ENCODE measurements at regions not wholly inside any gene's neighbourhood (a gene's known extent, or its start where the extent isn't known, plus 50 kb on each side); places are given as distances from the start of the nearest gene placed in this dataset.

DNA sequence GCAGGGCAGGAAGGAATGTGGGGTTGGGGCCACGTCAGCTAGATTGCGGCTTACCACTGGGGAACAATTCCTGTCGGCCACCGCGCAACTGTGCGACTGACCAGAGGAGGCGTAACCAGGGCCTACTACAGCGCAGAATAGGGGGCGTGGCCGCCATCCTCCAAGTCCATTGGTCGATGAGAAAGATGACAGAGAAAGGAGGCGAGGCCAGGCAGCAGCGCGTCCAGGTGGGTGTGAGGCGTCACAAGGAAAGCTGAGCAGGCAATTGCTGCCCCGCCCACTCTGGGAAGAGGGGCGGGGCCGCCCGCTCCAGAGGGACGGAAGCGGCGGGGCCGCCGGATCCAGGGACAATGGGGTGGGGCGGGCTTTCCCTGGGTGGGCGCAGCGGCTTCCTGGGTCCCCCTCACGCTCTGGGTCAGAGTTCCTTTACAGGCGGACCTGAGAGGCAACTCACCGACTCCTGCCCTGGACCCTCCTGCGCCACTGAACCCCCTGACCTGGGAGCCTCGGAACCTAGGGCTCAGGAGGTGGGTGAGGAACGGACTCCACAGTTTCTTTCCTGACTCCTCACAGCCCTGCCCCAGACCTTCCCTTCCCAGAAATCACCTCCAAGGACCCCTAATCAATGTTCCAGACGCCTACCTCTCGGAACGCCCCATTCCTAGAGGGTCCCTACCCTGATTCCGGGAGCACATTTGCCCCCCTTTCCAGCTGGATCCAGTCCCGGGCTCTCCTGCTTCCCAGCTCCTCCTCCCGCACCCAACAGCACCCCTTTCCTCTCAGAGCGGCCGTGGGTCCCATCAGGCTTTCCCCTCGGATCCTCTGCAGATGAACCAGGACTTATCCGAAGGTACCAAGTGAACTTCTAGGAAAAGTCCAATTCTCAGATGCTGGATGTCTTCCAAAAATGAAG lies 101.5 kb upstream of the ZNF492 start:
- SMC1A ChIA-PET (ENCODE audit: uncharacterized antibody, unreplicated experiment), result no interaction called here
- no peak for FAIRE-seq
- POLR2A ChIA-PET, result no interaction called here
- no peaks in the 10 kb centered on the region for H3K4me1 ChIP-seq (ENCODE audit: control insufficient read depth, insufficient read depth, low read length)
- H3K79me2 ChIP-seq (ENCODE audit: control insufficient read depth, insufficient read depth, low read length), result no peaks in the 10 kb centered on the region
- no peak overlapping the region for H3K4me3 ChIP-seq
- no peak for ATAC-seq
- RAD21 ChIA-PET (ENCODE audit: unreplicated experiment), result no interaction called here
- H2AFZ ChIP-seq (ENCODE audit: control insufficient read depth, low read depth, low read length), result no peak overlapping the region
- in situ Hi-C loops (cut with MboI) (no loop called here), intact Hi-C loops (cut with micrococcal nuclease; ENCODE audit: unreplicated experiment) (no loop called here)
- no peak for DNase-seq (ENCODE audit: low read depth, low spot score)
- no peaks in the 10 kb centered on the region; the same call in 2 of the 3 replicates for H3K9me3 ChIP-seq (replicated peaks; ENCODE audit: control insufficient read depth, insufficient read depth, low read length)
- no peak overlapping the region for H3K4me2 ChIP-seq (ENCODE audit: control insufficient read depth, insufficient read depth)
- H3K9ac ChIP-seq (ENCODE audit: control insufficient read depth, insufficient read depth, low read length), result no peak overlapping the region
- no peaks in the 10 kb centered on the region for H4K20me1 ChIP-seq (ENCODE audit: control insufficient read depth, insufficient read depth)
- no peaks in the 10 kb centered on the region for H3K36me3 ChIP-seq (ENCODE audit: control insufficient read depth in 2 of 2, insufficient read depth in 2 of 2, low read length in 1 of 2)
- H3K27me3 ChIP-seq (replicated peaks in 1 of 2; ENCODE audit: control insufficient read depth in 2 of 2, insufficient read depth in 2 of 2, low read length in 1 of 2), result no peaks in the 10 kb centered on the region
- TF ChIP-seq RBBP5 (conservative IDR thresholded peaks at IDR 0.05) (no peak), BMI1 (IDR thresholded peaks at IDR 0.05; ENCODE audit: borderline replicate concordance) (no peak), NFYA (IDR thresholded peaks at IDR 0.05; ENCODE audit: borderline replicate concordance, low read depth, low read length) (no peak)
- TF ChIP-seq, protein P1, sequence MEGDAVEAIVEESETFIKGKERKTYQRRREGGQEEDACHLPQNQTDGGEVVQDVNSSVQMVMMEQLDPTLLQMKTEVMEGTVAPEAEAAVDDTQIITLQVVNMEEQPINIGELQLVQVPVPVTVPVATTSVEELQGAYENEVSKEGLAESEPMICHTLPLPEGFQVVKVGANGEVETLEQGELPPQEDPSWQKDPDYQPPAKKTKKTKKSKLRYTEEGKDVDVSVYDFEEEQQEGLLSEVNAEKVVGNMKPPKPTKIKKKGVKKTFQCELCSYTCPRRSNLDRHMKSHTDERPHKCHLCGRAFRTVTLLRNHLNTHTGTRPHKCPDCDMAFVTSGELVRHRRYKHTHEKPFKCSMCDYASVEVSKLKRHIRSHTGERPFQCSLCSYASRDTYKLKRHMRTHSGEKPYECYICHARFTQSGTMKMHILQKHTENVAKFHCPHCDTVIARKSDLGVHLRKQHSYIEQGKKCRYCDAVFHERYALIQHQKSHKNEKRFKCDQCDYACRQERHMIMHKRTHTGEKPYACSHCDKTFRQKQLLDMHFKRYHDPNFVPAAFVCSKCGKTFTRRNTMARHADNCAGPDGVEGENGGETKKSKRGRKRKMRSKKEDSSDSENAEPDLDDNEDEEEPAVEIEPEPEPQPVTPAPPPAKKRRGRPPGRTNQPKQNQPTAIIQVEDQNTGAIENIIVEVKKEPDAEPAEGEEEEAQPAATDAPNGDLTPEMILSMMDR (IDR thresholded peaks at IDR 0.05 in 2 of 3, conservative IDR thresholded peaks at IDR 0.05 in 1 of 3; ENCODE audit: control insufficient read depth in 2 of 3, extremely low read depth in 1 of 3, insufficient read depth in 1 of 3, low read depth in 3 of 3, low read length in 3 of 3), result no peak
- CTCF ChIA-PET, result no interaction called here
- H3K27ac ChIP-seq (ENCODE audit: control insufficient read depth, insufficient read depth), result no peak overlapping the region
- WGBS (ENCODE audit: insufficient coverage, insufficient replicate concordance, low lambda C conversion rate, missing lambda C conversion rate), result 33% methylated on average over 27 of the region's 43 CpGs
- no TSS peak for BruUV-seq (replicated peaks)

DNA sequence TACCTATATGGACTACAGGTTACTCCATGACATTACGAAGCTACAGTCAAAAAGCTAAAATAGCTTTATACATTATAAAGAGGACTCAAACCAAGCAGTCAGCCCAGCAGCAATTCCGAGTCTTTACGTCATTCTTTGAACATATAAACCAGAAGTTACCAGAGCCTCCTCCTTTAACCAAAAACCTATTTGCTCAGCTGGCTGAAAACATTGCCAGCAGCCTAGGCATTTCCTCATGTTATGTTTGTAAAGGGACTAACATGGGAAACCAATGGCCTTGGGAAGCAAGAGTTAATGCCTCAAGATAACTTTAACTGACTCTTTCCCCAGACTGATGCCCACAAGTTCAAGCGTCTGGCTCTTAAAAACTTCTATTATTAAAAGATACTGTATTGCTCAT lies 104.1 kb upstream of the ZNF492 start:
- in situ Hi-C loops (cut with MboI), result no loop called here
- ChIA-PET POLR2A (no interaction called here), RAD21 (ENCODE audit: unreplicated experiment) (no interaction called here), SMC1A (ENCODE audit: uncharacterized antibody, unreplicated experiment) (no interaction called here), CTCF (no interaction called here)
- H3K36me3 ChIP-seq (ENCODE audit: control insufficient read depth in 2 of 2, insufficient read depth in 2 of 2, low read length in 1 of 2), result no peaks in the 10 kb centered on the region
- no peak overlapping the region for H3K9ac ChIP-seq (ENCODE audit: control insufficient read depth, insufficient read depth, low read length)
- 12% methylated on average over 4 of the region's 4 CpGs for WGBS (ENCODE audit: insufficient coverage, insufficient replicate concordance, low lambda C conversion rate, missing lambda C conversion rate)
- no peaks in the 10 kb centered on the region for H4K20me1 ChIP-seq (ENCODE audit: control insufficient read depth, insufficient read depth)
- H3K27me3 ChIP-seq (replicated peaks in 1 of 2; ENCODE audit: control insufficient read depth in 2 of 2, insufficient read depth in 2 of 2, low read length in 1 of 2), result no peaks in the 10 kb centered on the region
- H3K27ac ChIP-seq (ENCODE audit: control insufficient read depth, insufficient read depth), result no peak overlapping the region
- no peak for FAIRE-seq
- H3K9me3 ChIP-seq (replicated peaks; ENCODE audit: control insufficient read depth, insufficient read depth, low read length), result no peaks in the 10 kb centered on the region; the same call in 2 of the 3 replicates
- H3K4me2 ChIP-seq (ENCODE audit: control insufficient read depth, insufficient read depth), result no peak overlapping the region
- intact Hi-C loops (cut with micrococcal nuclease; ENCODE audit: unreplicated experiment), result no loop called here
- DNase-seq (ENCODE audit: low read depth, low spot score), result no peak
- no peaks in the 10 kb centered on the region for H3K79me2 ChIP-seq (ENCODE audit: control insufficient read depth, insufficient read depth, low read length)
- no peaks in the 10 kb centered on the region for H3K4me1 ChIP-seq (ENCODE audit: control insufficient read depth, insufficient read depth, low read length)
- no peak overlapping the region for H2AFZ ChIP-seq (ENCODE audit: control insufficient read depth, low read depth, low read length)
- ATAC-seq, result no peak
- no peak overlapping the region for H3K4me3 ChIP-seq
- no TSS peak for BruUV-seq (replicated peaks)
- no peak for TF ChIP-seq ZBED1 (IDR thresholded peaks at IDR 0.05; ENCODE audit: borderline replicate concordance)
- TF ChIP-seq ESRRA (IDR thresholded peaks at IDR 0.05; ENCODE audit: low read length), result no peak
- TF ChIP-seq JUND (IDR thresholded peaks at IDR 0.05; ENCODE audit: low read depth, low read length), result no peak
- TF ChIP-seq, protein P2, sequence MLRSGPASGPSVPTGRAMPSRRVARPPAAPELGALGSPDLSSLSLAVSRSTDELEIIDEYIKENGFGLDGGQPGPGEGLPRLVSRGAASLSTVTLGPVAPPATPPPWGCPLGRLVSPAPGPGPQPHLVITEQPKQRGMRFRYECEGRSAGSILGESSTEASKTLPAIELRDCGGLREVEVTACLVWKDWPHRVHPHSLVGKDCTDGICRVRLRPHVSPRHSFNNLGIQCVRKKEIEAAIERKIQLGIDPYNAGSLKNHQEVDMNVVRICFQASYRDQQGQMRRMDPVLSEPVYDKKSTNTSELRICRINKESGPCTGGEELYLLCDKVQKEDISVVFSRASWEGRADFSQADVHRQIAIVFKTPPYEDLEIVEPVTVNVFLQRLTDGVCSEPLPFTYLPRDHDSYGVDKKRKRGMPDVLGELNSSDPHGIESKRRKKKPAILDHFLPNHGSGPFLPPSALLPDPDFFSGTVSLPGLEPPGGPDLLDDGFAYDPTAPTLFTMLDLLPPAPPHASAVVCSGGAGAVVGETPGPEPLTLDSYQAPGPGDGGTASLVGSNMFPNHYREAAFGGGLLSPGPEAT (IDR thresholded peaks at IDR 0.05; ENCODE audit: low read depth), result no peak
- TF ChIP-seq HDGF (IDR thresholded peaks at IDR 0.05), result no peak
- TF ChIP-seq CREM (IDR thresholded peaks at IDR 0.05; ENCODE audit: low read depth), result no peak
